Activated B cell treated with CpG ODN at 0.5 μM for 24 hours (primary cell): ENCODE measurements at regions not wholly inside any gene's neighbourhood (a gene's known extent, or its start where the extent isn't known, plus 50 kb on each side); places are given as distances from the start of the nearest gene placed in this dataset.

Experiments used
- ATAC-seq: fragments of 200-7000 bp; cut with Tn5 transposase; one replicate; pipeline ENCODE4 v1.10.0; 2021; ENCODE audit warnings: low read depth, mild to moderate bottlenecking, moderate library complexity
- CTCF ChIA-PET: fragments of 350-600 bp; sonication (Branson Sonifier 250); formaldehyde crosslinking; loops from one replicate; lab custom pipeline; 2021; ENCODE audit warnings: antibody characterized with exemption; lab: Charles Lee
- POLR2A ChIA-PET: fragments of 350-600 bp; sonication (Branson Sonifier 250); formaldehyde crosslinking; loops from one replicate; lab custom pipeline; 2021; ENCODE audit warnings: antibody characterized with exemption; lab: Charles Lee
- DNase-seq: peaks from one replicate; pipeline ENCODE4 v3.0.0; 2022
- H3K27ac Mint-ChIP-seq: one replicate; pipeline ENCODE4 v1.8.0; 2020; ENCODE audit warnings: mixed read lengths
- H3K27me3 Mint-ChIP-seq: one replicate; pipeline ENCODE4 v1.8.0; 2021; ENCODE audit warnings: mixed read lengths
- H3K36me3 Mint-ChIP-seq: one replicate; pipeline ENCODE4 v1.8.0; 2021; ENCODE audit warnings: low read depth, mixed read lengths
- H3K4me1 Mint-ChIP-seq: one replicate; pipeline ENCODE4 v1.8.0; 2021; ENCODE audit warnings: mixed read lengths
- H3K4me3 Mint-ChIP-seq: one replicate; pipeline ENCODE4 v1.8.0; 2020; ENCODE audit warnings: mild to moderate bottlenecking, mixed read lengths
- H3K9me3 Mint-ChIP-seq: one replicate; pipeline ENCODE4 v1.8.0; 2020; ENCODE audit warnings: mixed read lengths
- intact Hi-C: fragments of 100-400 bp; cut with micrococcal nuclease; formaldehyde crosslinking; loops from one replicate; pipeline ENCODE4 v1.15.1; 2024
- TF ChIP-seq, protein P1 (sequence below): fragments of 200-600 bp; IDR thresholded peaks from one replicate; pipeline ENCODE4 v1.8.0; 2022; ENCODE audit warnings: antibody characterized with exemption, mild to moderate bottlenecking

DNA sequence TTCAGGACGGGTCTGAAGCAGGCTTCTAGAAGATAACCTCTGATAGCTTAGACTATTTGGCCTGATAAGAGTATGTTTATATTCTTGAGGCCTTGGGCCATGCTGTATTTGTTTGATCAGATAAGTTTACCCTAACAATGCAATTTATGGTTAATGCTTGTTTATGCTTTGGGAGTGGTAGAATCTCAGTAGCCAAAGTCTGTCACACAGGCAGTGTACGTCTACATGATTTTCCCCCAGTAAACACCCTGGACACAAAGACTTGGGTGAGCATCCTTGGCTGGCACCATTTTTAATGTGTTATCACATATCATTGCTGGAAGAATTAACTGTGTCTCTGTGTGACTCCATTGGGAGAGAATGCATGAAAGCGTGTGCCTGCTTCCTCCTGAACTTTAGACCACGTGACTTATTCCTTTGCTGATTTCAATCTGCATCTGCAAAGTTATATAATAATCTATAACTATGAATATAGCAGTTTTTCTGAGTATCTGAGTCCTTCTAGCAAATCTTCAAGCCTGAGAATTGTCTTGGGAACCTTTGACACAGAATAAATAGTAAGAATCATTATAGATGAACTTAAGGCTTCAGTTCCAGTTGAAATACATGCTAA lies 172.4 kb downstream of the CASP12 start:
- ChIA-PET POLR2A (no interaction called here), CTCF (no interaction called here)
- TF ChIP-seq, protein P1, sequence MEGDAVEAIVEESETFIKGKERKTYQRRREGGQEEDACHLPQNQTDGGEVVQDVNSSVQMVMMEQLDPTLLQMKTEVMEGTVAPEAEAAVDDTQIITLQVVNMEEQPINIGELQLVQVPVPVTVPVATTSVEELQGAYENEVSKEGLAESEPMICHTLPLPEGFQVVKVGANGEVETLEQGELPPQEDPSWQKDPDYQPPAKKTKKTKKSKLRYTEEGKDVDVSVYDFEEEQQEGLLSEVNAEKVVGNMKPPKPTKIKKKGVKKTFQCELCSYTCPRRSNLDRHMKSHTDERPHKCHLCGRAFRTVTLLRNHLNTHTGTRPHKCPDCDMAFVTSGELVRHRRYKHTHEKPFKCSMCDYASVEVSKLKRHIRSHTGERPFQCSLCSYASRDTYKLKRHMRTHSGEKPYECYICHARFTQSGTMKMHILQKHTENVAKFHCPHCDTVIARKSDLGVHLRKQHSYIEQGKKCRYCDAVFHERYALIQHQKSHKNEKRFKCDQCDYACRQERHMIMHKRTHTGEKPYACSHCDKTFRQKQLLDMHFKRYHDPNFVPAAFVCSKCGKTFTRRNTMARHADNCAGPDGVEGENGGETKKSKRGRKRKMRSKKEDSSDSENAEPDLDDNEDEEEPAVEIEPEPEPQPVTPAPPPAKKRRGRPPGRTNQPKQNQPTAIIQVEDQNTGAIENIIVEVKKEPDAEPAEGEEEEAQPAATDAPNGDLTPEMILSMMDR, result no peak
- H3K9me3 Mint-ChIP-seq, result peaks cover 6% of the 10 kb centered on the region
- H3K4me1 Mint-ChIP-seq, result no peaks in the 10 kb centered on the region
- intact Hi-C loops, result no loop called here
- H3K36me3 Mint-ChIP-seq, result no peaks in the 10 kb centered on the region
- no peak overlapping the region for H3K4me3 Mint-ChIP-seq
- H3K27me3 Mint-ChIP-seq, result no peaks in the 10 kb centered on the region
- no peak overlapping the region for H3K27ac Mint-ChIP-seq
- no peak for DNase-seq
- no peak for ATAC-seq

DNA sequence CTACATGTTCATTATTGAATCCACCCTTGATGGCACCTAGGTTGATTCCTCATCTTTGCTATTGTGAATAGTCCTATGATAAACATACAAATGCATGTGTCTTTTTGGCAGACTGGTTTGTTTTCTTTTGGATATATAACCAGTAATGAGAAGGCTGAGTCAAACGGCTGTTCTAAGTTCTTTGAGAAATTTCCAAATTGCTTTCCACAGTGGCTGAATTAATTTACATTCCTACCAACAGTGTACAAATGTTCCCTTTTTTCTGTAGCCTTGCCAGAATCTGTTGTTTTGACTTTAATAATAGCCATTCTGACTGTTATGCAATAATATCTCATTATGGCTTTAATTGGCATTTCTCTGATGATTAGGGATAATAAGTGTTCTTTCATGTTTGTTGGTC lies 184.9 kb downstream of the CASP12 start:
- intact Hi-C loops, result loop anchor here (2.0 kb wide), 1 partner anchor 15 kb away; no protein-coding TSS in a partner anchor

DNA sequence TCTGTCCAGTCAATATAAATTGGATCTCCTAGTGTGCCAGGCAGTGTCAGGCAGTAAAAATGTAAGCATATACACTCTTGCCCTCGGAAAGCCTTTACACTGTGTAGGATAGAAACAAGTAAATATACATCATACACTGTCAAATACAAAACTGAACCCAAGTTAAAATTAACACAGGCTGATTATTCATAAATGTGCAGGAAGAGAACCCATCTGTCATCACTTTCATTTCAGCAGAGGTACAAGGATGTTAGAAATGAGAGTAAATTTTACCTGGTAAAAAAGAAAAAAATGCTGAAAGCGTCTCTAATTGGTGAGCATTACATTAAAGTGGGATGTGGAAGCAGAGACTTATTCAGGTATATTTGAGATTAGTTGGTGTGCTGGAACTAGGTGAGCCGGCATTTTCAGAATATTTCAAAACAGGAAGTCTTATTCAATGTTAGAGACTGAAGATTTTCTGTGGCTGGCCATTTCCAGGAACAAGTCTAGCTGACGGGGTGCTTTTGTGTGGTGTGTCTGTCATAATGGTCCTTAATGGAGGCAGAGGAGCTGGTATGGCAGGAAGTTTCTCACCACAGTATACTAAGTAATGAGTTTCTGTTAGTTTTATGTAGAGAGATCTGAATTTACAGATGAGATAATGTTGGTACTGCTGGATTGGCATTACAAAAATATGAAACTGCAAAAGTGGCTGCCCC lies 192.6 kb downstream of the CASP12 start:
- peaks cover 27% of the 10 kb centered on the region for H3K4me1 Mint-ChIP-seq
- CTCF ChIA-PET, result interaction anchor here (1.0 kb wide), 1 partner anchor 10 kb away, joined by 3 read pairs; no protein-coding TSS in a partner anchor
- POLR2A ChIA-PET, result interaction anchor here (0.6 kb wide), 1 partner anchor 168 kb away, joined by 4 read pairs; no protein-coding TSS in a partner anchor

More for the DNA sequence above, 184.9 kb downstream of the CASP12 start:
- Mint-ChIP-seq H3K9me3 (no peaks in the 10 kb centered on the region), H3K4me1 (peaks cover 1% of the 10 kb centered on the region), H3K36me3 (no peaks in the 10 kb centered on the region), H3K27me3 (no peaks in the 10 kb centered on the region), H3K27ac (no peak overlapping the region), H3K4me3 (no peak overlapping the region)
- ChIA-PET POLR2A (no interaction called here), CTCF (no interaction called here)
- ATAC-seq, result no peak
- TF ChIP-seq, protein P1, result no peak
- DNase-seq, result no peak

DNA sequence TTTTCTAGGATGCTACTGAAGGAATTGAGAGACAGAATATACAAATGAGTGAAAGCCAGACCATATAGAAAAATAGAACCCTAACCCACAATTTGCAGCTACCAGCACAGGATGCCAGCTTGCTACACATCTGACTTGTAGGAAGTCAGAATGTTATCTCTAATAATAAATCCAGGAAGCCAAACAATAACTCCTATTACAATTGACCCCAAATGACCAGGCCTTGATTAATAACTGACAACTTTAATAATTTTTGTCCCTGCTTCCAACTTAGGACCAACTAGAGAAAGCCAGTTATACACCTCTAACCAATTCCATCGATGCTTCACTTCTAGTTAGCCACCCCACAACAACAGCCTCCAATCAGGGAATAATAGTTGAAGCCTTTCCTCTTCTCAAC lies 193.4 kb downstream of the CASP12 start:
- intact Hi-C loops, result loop anchor here (2.0 to 10.0 kb wide), 5 partner anchors 94 to 1320 kb away; partner anchors contain the start of genes CASP4 and MSANTD4
- Mint-ChIP-seq H3K4me1 (peaks cover 27% of the 10 kb centered on the region), H3K27ac (peak overlapping the region; percentile 57), H3K27me3 (no peaks in the 10 kb centered on the region), H3K4me3 (peak overlapping the region; percentile 76), H3K36me3 (no peaks in the 10 kb centered on the region), H3K9me3 (no peaks in the 10 kb centered on the region)
- ATAC-seq (no peak), DNase-seq (no peak)
- TF ChIP-seq, protein P1, result no peak
- CTCF ChIA-PET, result no interaction called here
- POLR2A ChIA-PET, result interaction anchor here (0.6 kb wide), 1 partner anchor 169 kb away, joined by 4 read pairs; no protein-coding TSS in a partner anchor

More for the DNA sequence above, 192.6 kb downstream of the CASP12 start:
- TF ChIP-seq, protein P1, result no peak
- intact Hi-C loops, result loop anchor here (2.0 to 10.0 kb wide), 6 partner anchors 93 to 1319 kb away; partner anchors contain the start of genes CASP4 and MSANTD4
- Mint-ChIP-seq H3K27ac (peak overlapping the region; percentile 92), H3K9me3 (no peaks in the 10 kb centered on the region), H3K4me3 (peak overlapping the region; percentile 76), H3K27me3 (no peaks in the 10 kb centered on the region), H3K36me3 (no peaks in the 10 kb centered on the region)
- DNase-seq, result no peak
- ATAC-seq, result peak; percentile 94
